Skeletal muscle satellite cell (primary cell): ENCODE measurements at regions not wholly inside any gene's neighbourhood (a gene's known extent, or its start where the extent isn't known, plus 50 kb on each side); places are given as distances from the start of the nearest gene placed in this dataset. TPM values are rescaled to one million over a fixed set of nuclear protein-coding genes. Genes with fewer than 3 reads are reported as not detected.

Source experiments
- small RNA-seq: library from RNA; depleted of rRNA; stranded (forward); fragments of <200 nt; gene quantifications from one replicate; pipeline ENCODE3, GENCODE V24; 2012

Small RNA genes in the stretch of these regions (small RNA-seq; reads per million reads assigned to genes)
- not detected for gene RN7SL428P
